CMK (cell line): ENCODE measurements at regions not wholly inside any gene's neighbourhood (a gene's known extent, or its start where the extent isn't known, plus 50 kb on each side); places are given as distances from the start of the nearest gene placed in this dataset.
"Not testable (repeated sequence)": the region's sequence is repeated elsewhere in the genome, so short reads cannot be mapped to it uniquely, and the experiment has no call there.

Experiments
- DNase-seq: peaks from one replicate; pipeline ENCODE4 v3.0.0-alpha.2; 2010; ENCODE audit warnings: low read depth

DNA sequence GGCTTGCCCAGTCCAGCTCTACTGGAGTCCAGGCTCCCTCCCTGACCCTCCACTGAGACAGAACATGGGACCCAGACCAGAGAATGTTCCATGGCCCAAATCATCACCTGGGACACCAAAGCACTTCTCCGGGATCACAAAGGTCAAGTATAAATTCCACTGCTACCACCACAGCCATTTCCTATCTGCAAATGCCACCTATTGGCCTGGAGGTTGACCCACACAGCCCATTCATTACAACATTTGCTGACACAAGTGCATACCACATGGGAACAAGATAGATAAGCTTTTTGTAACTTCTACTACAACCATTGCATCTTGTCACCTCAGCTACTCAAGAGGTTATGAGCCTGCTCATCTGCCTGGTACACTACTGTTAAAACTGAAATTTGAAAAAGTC, 126.8 kb upstream of the NECTIN3 start:
- no peak for DNase-seq

DNA sequence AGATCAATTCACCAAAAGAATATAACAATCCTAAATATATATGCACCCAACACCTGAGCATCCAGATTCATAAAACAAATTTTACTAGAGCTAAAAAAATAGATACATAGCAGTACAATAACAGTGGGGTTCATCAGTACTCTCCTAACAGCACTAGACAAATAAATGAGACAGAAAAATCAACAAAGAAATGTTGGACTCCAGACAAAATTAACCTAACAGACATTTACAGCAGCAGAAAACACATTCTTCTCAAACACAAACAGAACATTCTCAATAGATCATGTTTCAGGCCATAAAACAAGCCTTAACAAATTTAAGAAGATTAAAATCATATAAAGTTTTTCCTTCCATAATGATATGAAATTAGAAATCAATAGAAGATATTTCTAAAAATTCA, 124.8 kb upstream of the NECTIN3 start:
- no peak for DNase-seq

DNA sequence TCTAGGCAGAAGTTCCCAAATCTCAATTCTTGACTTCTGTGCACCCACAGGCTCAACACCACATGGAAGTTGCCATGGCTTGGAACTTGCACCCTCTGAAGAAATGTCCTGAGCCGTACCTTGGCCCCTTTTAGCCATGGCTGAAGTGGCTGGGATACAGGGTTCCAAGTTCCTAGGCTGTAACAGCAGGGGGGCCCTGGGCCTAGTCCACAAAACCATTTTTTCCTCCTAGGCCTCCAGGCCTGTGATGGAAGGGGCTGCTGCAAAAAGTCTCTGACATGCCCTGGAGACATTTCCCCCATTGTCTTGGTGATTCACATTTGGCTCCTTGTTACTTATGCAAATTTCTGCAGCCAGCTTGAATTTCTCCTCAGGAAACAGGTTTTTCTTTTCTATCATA, 122.4 kb upstream of the NECTIN3 start:
- not testable (repeated sequence) for DNase-seq

DNA sequence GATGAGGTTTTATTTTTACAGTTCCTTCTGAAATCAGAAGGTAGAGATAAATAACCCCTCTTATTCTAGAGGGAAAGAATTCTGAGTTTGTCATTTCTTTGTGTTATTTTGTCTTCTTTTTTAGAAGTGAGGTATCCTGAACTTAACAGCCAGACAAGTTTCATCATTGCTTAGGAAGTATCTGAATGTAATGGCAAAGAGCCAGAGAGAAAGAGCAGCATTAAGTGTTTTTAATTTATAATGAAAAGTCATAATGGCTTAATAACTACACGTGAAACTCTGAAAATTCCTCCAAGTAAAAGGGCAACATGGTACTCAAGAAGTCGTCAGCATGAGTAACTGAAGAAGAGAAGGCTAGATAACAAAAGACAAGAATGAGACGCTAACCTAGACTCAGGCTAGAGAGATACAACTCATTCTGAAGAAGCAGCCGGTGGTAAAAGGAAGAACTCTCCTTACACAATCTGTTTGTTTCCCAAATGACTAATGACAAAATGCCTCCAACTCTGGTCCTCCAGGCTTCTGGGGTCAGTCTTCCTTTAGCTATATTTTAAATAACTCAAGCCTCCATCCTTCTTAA, 116.2 kb upstream of the NECTIN3 start:
- no peak for DNase-seq

DNA sequence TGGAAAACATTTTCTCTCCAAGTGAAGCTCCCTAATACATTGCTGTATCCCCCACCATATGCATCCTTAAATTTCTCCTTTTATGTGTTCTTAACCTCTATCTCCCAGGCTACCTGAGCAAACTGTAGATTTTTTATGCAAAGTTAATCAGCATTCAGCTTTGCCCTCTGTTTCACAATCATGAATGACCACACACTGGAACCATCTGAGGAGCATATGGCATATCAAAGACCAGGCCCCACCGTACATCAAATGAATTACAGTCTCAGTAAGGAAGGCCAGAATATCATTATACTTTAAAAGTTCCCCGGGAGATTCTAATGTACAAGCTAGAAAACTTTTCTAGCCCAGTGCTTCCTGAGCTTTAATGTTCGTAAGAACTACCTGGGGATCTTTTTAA, 115.5 kb upstream of the NECTIN3 start:
- no peak for DNase-seq

DNA sequence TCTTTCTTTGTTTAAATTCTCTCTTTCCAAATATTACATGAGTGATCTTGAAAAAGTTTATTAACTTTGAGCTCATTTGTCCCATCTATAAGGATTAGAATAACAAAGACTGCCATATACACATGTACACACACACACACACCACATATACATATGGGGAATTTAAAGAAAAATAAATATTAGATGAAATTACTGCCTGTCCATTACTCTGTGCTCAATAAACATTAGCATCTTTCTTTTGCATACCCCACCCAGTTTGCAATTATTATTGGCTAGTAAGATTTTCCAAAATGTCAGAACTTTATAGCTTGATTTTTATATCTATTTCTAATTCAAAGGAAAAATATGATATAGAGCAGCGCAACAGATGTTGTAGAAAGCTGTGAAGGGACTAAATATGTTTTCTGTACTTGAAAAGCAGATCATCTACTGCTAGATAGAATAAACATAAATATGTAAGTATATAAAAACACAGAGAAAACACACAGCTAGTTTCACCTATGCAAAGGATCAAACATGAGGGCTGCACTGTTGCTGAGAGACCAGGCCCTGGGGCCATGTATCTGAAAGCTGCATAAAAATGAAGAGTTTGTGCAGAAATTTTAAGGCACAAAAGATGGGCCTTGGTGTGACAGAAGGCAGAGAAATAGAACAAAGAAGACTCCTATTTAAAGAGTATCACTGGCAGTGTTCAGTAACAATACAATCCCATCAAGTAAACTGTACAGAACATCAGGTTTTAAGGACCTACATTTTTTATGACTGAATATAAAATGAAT, 114.2 kb upstream of the NECTIN3 start:
- no peak for DNase-seq

DNA sequence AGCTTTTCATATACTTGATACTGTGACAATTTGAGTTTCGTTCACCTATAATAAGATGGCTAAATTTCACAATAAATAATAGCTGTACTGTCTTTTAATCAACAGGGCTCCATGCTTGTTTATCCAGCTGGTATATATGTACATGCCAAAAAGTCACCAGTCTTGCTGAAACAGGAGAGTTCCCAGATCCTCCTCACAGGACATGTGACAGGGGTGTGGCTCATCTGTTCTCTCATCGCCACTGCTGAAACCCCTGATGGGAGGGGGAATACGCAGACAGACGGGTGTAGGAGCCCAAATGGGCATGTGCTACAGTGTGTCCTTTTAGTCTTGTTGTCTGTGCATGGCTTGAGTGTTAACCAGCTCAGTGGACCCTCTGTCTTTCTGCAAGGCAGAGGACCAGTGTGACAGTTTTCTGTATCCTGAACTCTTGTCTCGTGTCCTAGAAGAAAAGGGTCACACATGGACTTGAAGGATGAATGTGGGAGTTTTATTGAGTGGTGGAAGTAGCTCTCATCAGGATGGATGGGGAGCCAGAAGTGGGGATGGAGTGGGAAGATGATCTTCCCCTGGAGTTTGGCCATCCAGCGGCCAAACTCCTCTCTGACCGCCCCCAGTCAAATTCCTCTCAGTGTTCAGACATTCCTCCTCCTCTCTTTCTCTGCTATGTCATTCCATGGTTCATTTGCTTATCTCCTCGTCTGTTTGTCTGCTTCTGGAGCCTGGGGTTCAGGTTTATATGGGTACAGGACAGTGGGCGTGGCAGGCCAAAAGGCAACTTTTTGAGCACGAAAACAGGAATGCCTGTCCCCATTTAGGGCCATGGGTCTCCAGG, 113.1 kb upstream of the NECTIN3 start:
- DNase-seq, result no peak

DNA sequence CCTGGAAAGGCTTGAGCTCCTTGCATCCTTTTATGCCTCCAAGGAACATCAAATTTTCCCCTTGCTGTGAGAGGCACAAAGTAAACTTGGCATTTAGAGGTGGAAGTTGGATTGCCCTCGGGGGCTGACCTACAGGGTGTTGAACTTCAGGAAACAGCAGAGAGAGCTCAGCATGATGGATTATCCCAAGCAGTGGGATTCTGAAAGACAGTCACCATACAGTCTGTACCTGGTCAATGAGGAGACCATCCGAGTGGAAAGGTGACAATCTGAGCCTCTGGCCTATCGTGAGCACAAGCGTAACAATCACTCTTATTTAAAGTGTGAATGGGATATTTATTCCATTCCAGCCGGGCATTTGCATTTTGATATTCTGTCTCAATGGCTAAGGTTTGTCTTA, 105.6 kb upstream of the NECTIN3 start:
- no peak for DNase-seq

DNA sequence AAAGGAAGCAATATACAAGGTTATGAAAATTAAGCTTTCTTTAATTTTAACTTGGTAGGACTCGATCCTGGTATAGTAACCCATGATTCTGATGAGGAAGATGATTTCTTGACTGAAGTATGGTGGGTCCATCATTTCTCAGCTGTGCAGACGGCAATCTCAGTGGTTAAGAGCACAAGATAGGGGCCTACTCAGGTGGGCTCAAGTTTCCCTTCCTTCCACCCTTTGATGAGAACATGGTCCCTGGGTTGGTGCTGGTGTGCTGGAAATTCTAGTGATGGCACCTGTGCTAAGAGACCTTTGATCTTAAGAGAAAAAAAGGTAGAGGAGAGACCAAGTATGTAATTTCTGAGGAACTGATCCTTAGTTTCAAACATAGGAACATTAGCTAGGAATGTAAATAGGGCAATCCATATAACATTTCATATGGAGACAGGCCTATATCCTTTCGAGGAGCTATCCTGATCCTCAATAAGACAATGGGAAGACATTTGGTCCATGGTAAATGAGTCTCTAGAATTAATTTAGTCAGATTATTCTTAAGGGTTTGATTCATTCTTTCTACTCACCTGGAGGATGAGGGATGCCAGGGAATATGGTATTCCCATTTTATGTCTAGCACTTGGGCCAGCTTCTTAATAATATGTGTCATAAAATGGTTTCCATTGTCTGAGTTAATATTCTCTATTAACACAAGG, 104.5 kb upstream of the NECTIN3 start:
- DNase-seq, result no peak

DNA sequence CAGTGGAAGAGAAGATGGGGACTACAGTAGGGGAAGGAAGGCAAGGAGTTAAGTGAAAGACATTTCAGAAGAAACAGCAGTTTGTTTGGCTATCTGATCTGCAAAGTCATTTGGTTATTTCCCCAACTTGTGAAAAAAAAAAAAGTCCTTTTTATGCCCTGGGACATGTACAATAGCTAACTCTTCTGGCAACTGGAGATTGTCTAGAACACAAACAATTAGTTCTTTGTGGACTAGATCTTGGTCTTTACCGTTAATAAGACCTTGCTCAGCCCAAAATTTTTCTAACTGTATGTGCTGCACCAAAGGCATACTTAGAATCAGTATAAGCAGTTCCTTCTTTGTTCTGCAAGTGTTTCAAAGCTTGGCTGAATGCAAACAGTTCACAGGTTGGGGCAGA, 103.5 kb upstream of the NECTIN3 start:
- no peak for DNase-seq

DNA sequence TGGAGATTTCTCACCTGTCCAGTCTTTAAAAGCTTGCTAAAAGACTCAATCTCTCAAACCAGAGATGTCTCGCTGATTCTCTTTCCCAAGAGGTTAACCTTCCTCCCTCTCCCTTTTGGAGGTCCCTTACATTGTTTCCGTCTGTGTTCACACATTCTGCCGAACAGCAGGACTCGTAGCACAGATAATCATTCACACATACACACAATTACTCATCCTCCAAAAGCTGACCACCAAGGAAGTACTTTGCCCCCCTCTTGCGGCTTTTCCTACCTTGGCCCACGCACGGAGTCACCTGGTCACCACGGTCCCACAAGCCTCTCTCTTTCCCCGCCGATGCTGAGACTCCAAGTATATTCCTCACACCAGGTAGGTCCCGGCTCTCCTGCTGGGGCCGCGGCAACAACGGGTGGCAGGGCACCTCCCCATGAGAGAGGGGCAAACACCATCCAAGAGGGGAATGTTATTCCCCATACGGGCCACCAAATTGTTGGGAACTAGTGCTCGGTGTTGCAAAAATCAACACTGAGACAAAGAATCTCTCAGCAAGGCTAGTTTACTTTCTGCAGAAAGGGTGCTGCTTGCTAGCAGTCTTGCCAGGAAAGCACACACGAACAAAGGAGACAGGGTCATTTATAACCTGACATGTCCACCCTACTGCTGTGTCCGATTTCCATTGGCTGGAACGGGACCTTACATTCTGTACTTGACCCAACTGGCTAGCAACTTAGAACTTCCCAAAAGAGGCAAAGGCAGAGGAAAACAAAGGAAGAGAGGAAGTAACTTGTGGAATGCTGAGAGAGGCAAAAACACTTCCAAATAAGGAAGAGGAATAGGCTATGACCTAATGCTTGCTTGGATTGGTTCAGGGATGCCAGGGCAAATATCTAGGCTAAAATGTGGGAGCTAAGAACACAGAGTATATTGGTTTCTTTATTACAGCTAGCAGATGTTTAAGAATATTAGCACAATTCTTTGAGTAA, 102.1 kb upstream of the NECTIN3 start:
- no peak for DNase-seq

DNA sequence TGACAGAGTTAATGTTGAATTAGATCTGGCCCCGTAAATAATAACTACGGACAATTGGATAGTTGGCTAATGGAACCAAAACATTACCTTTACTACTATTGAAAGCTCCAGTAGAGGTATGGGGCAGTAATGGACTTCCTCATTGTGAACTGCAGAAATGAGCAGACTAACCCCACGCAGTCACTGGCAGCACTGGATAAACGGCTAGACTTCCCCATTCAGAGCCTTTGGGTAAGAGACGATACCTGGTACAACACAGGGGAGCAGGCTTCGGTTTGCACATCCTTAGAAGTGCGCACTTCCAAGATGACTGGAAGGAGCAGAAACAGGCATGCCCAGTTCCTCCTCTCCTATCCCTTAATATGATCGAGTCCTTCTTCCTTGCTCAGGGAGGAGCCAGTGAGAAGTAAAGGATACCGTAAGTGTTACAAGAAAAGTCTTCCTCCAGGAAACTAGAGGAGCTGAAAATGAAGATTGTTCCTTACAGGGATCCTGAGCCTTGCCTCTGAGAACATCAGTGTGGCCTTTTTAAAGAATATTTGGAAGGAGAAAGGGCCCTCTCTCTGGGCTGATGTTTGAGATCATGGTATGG, 100.5 kb upstream of the NECTIN3 start:
- no peak for DNase-seq

DNA sequence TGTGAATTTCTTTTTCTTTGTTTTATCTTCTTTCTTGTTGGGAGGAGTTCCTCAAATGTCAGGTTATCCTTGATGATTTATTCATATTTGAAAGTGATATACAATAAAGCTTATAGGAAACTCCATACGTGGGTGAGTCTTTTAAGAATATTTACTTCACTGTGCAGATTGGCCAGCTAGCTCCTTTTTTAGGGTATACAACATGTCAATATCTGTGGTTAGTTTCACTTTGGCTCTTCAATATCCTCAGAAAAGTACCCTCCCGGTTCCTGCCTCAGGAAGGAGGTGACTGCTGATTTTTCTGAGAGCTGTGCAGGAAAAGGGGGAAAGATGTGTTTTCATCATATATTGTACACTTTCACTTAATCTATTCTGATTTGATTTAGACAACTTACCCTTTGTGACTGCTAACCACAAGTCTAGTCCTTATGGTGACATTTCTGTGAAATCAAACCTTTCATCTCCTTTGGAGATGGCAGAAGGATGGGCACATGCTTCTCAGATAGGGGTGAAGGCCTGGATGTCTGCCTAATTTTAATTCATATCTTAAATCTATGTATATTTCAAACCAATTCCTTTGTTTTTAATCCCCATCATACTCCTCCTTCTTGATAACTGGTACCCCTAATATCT, 98.2 kb upstream of the NECTIN3 start:
- DNase-seq, result no peak

DNA sequence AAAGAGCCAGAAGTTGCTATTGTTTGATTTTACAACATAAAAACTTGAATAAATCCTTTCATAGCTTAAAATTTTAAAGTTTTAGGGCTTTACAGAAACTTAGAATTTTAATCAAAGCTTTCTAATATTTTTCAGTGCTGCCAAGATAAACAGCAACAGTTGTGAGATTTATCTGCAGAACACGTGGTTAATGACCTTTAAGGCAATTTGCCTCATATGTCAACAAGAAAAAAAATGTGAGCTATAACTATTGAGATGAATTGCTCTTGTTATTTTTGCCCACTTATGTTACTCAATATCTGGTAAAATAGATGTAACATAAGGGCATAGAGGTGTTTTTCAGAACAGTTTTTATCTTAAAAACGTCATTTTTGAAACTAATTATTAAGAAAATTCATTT, 96.7 kb upstream of the NECTIN3 start:
- no peak for DNase-seq

DNA sequence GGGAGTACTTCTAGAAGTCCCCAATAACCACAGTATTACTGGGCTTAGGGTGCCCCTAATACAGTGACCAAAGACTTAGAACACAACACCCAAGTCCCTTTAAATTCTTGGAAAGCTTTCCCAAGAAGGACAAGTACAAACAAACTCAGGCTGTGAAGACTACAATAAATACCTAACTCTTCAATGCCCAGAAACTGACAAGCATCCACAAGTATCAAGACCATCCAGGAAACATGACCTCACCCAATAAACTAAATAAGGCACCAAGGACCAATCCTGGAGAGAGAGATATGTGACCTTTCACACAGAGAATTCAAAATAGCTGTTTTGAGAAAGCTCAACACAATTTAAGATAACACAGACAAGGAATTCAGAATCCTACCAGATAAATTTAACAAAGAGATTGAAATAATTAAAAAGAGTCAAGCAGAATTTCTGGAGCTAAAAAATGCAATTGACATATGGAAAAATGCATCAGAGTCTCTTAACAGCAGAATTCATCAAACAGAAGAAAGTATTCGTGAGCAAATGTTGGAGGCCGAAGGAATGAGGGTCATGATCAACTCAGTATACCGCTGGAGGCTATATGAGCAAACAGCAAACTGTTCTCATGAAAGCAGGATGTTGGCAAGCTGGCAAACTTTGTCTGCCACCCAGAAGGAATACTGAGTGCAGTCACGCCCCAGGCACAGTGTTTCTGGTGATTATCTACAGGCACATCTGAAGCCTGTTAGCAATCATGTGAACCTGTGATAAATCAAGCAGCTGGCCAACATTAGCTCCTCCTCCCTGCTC, 87.0 kb upstream of the NECTIN3 start:
- no peak for DNase-seq

DNA sequence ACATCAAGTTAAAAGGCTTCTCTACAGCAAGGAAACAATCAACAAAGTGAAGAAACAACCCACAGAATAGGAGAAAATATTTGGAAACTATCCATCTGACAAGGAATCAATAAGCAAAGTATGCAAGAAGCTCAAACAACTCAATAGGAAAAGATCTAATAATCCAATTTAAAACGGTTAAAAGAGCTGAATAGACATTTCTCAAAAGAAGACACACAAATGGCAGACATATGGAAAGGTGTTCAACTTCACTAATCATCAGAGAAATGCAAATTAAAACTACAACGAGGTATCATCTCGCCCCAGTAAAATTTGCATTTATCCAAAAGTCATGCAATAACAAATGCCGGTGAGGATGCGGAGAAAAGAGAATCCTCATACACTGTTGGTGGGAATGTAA, 82.2 kb upstream of the NECTIN3 start:
- DNase-seq, result no peak

DNA sequence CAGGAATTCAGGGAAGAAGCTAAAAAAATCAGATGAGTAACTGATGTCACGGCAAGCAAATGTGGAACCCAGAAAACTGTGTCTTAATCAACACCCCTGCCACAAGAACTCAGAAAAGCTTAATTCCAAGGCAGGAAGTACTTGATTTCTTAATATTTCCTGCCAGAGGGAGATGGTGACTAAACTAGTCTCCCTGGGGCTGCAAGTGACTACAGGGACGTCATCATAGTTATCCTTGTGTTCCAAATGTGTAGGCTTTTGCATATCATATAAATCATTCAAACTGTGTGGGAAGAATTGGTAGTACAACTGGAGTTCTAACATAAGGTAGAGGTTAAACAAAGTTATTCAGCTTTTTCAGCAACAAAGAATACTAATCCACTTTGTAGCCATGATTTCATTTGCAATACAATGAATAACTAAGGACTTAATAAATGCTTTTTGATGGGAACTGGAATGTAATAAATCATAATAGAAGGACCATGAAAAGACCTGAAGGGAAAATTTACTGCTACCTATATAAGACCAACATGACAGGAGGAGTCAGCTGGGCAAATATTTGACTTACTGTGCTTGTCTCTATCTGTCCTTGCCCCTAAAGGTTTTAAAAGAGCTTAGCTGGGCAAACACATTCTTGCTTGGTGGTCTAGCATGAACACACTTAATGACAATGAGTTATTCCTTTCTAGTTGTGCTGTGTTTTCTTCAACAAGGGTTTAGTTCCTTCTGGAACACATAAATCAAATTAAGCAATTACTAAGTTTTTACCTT, 76.0 kb upstream of the NECTIN3 start:
- DNase-seq, result no peak

DNA sequence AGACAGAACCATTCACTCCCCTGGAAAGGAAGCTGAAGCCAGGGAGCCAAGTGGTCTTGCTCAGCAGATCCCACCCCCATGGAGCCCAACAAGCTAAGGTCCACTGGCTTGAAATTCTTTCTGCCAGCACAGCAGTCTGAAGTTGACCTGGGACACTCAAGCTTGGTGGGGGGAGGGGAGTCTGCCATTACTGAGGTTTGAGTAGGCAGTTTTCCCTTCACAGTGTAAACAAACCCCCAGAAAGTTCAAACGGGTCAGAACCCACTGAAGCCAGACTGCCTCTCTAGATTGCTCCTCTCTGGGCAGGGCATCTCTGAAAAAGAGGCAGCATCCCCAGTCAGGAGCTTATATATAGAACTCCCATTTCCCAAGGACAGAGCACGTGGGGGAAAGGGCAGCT, 72.8 kb upstream of the NECTIN3 start:
- not testable (repeated sequence) for DNase-seq

DNA sequence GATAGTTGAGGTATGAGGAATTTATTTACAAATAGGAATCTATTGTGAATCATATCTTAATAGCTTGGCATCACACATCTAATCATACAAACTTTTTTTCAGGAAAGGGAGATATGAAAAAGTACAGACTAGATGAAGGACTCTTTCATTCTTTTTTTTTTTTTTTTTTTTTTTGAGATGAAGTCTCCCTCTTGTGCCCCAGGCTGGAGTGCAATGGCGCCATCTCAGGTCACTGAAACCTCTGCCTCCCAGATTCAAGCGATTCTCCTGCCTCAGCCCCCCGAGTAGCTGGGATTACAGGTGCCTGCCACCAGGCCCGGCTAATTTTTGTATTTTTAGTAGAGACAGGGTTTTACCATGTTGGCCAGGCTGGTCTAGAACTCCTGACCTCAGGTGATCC, 65.1 kb upstream of the NECTIN3 start:
- not testable (repeated sequence) for DNase-seq
